GM12891 (cell line): ENCODE measurements at regions not wholly inside any gene's neighbourhood (a gene's known extent, or its start where the extent isn't known, plus 50 kb on each side); places are given as distances from the start of the nearest gene placed in this dataset.

ENCODE experiments used
- DNase-seq: peaks from one replicate; pipeline ENCODE4 v3.0.0; 2011; ENCODE audit warnings: low spot score; ENCODE audit not compliant: insufficient read length
- FAIRE-seq: peaks from 2 replicates; lab custom pipeline; 2011; peaks lifted over from hg19 to GRCh38; lab: Jason Lieb, UNC
- PAX5 ChIP-seq: IDR thresholded peaks from 2 replicates; pipeline ENCODE4 v1.6.1; 2011; ENCODE audit warnings: low read length, moderate library complexity, mild to moderate bottlenecking; ENCODE audit not compliant: insufficient read depth, severe bottlenecking
- POLR2A ChIP-seq: IDR thresholded peaks from 2 replicates; pipeline ENCODE4 v1.6.1; 2011; ENCODE audit warnings: low read depth, low read length, control low read depth
- POLR2AphosphoS5 ChIP-seq: IDR thresholded peaks from 2 replicates; pipeline ENCODE4 v1.6.1; 2011; ENCODE audit warnings: low read depth, low read length, control low read depth
- POU2F2 ChIP-seq: IDR thresholded peaks from 2 replicates; pipeline ENCODE4 v1.6.1; 2011; ENCODE audit warnings: low read depth, mild to moderate bottlenecking, control low read depth, low read length, moderate library complexity
- SPI1 ChIP-seq: IDR thresholded peaks from 2 replicates; pipeline ENCODE4 v1.6.1; 2011; ENCODE audit warnings: low read depth, low read length, control low read depth
- TAF1 ChIP-seq: IDR thresholded peaks from 2 replicates; pipeline ENCODE4 v1.6.1; 2011; ENCODE audit warnings: low read depth, low read length, control low read depth

DNA sequence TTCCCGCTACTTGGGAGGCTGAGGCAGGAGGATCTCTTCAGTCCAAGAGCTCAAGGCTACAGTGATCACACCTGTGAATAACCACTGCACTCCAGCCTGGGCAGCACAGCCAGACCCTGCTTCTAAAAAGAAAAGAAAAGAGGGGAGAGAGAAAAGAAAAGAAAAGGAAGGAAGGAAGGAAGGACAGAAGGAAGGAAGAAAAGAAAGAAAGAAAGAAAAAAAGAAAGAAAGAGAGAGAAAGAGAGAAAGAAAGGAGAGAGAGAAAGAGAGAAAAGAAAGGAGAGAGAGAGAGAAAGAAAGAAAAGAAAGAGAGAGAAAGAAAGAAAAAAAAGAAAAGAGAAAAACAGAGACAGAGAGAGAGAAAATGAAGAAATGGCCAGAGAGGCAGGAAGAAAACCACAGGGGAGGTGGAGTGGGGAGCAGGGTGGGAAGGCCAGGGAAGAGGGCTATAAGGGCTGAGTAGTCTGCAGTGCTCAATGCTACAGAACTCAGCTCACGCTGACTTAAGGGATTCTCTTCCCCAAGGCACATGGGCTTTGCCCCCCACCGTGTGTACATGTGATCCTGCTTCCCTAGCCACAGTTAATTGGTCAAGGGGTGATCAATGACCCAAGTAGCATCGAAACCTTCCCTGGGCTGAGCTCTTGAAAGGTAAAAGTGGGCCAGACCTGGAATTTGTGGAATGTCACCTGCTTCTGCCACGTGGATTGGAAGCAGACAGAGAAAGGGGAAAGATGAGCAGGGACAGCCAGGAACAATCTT, 90.4 kb upstream of the TMCC3 start:
- FAIRE-seq (peak; percentile 35), DNase-seq (no peak)
- TF ChIP-seq PAX5 (no peak), SPI1 (no peak), POLR2A (no peak), TAF1 (no peak)

DNA sequence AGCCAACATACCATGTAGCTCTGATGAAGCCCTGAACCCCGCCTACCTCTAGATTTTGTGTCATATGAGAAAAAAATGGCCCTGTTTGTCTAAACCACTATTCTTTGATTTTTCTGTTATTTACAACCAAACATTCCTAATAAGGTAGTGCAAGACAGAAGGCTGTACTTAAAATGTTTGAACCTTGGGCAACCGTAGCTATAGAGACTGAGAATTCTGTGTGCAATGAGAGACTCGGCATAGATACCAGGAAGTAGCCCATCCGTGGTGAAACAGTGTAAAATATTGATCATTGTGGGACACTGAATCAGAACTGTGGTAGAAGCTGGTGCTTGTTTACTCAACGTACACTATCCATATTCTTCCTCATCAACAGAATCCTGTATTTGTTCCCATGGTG, 86.5 kb upstream of the TMCC3 start:
- DNase-seq (no peak), FAIRE-seq (peak; percentile 62)
- TF ChIP-seq PAX5 (no peak), POLR2AphosphoS5 (no peak)

DNA sequence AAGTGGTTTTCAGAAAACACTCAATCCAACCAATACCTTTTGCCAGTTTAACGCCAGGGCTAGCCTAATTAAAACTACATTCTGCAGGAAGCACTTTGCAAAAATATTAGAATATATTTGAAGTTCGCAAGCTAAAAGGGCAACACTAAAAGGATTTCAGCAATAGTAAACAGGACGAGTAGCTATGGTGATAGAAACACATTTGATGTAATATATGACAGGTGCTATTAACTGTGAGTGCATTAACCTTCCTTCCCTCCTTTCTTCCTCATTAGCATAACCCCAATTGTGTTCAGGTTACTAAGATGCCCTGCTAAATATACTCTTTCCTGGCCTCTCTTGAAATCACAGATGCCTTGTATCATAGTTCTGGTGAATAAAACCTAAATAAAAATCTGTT, 85.6 kb upstream of the TMCC3 start:
- FAIRE-seq (no peak), DNase-seq (no peak)
- no peak for TF ChIP-seq TAF1
- no peak for TF ChIP-seq SPI1
- TF ChIP-seq POLR2AphosphoS5, result no peak
- TF ChIP-seq POLR2A, result no peak
- no peak for TF ChIP-seq PAX5
- no peak for TF ChIP-seq POU2F2

DNA sequence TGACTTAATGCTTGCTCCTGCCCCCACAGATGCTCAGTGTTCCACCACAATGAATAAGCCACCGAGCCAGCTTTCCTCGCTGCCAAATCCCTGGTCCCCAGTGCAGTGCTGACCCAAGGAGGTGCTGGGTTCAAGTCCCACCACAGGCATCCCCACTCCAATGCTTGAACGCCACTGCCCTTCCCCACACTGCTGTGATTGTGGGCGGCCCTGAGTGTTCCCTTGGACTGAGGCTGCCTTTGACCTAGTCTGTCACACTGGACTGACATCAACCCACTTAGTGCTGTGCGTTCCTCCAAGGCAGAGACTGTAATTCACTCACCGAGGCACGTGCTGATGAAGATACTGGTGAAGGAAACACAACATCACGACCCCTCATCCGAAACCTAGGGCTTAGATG, 83.4 kb upstream of the TMCC3 start:
- DNase-seq (no peak), FAIRE-seq (no peak)
- TF ChIP-seq SPI1, result no peak
- no peak for TF ChIP-seq POU2F2
- TF ChIP-seq TAF1, result no peak
- TF ChIP-seq POLR2A, result no peak
- TF ChIP-seq POLR2AphosphoS5, result no peak
- no peak for TF ChIP-seq PAX5

DNA sequence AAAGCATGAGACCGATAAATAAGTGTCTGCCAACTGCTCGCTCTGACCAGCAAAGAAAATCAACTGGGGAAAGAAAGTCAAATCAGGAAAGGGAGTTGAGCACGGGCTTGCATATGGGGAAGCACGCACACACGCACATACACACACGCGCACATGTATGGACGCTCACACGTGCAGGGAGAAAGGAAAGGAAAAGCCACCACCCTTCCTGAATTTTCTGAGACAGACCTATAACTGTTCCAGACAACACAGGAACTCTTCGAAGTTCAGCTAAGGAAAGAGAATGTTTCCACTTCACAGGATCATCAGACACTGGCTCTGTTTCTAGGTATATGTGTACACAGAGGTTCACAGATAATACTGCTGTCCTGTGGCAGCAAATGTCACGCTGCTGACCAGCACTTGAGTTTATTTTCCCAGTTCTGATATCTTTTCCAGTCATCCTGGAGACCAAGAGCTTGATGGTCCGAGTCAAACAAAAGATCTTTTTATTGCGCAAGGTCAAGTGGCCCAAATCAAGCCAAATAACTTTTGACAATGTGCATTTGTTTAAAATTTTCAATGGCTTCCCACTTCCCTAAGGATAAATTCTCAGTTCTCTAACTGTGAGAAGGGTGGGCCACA, 82.1 kb upstream of the TMCC3 start:
- no peak for FAIRE-seq
- no peak for DNase-seq

DNA sequence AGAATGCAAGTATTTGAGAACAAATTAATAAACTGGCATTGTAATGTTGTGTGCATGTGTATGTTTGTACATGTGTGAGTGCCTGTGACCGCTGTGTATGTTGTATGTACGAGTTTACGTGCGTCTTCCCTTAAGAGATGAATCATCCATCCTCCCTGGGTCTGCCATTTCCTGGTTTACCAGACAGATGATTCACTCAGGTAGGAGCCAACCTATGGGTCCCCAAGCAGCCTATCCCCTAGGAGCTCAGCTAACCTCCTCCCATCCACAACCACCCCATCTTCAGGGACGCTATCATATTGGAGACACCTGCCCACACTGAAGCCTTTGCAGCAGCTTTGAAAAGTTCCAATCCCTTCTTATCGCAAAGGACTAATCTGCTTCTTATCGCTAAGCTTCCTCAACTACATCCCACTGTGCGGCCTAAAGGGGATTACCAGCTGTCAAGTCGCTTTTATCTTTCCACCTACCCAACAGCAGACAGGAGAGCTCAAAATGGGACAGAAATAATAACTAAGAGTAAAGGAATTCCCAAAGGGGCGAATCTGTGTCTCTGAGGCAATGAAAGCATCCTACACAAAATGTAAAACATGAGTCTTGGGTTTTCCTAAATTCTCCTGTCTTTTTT, 81.5 kb upstream of the TMCC3 start:
- DNase-seq (no peak), FAIRE-seq (no peak)
- TF ChIP-seq POU2F2, result no peak
- no peak for TF ChIP-seq SPI1
- TF ChIP-seq PAX5, result no peak
- no peak for TF ChIP-seq TAF1
- TF ChIP-seq POLR2A, result no peak
- no peak for TF ChIP-seq POLR2AphosphoS5

More for the DNA sequence above, 82.1 kb upstream of the TMCC3 start:
- no peak for TF ChIP-seq SPI1
- no peak for TF ChIP-seq POU2F2
- TF ChIP-seq POLR2A, result no peak
- TF ChIP-seq PAX5, result no peak
- TF ChIP-seq POLR2AphosphoS5, result no peak
- no peak for TF ChIP-seq TAF1

DNA sequence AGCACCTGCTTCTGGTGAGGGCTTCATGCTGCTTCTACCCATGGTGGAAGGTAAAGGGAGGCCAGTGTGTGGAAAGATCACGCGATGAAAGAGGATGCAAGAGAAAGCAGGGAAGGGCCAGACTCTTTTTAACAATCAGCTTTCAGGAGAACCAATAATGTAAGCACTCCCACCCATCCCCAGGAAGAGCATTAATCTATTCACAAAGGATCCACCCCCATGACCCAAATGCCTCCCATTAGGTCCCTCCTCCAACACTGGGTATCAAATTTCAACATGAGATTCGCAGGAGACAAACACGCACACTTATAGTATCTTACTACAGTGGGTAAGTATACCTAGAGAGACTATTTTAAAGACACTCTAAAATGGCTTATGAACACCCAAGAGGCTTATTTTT, 80.5 kb upstream of the TMCC3 start:
- TF ChIP-seq POU2F2 (no peak), TAF1 (no peak), POLR2AphosphoS5 (no peak), POLR2A (no peak), SPI1 (no peak), PAX5 (no peak)
- FAIRE-seq (no peak), DNase-seq (no peak)

DNA sequence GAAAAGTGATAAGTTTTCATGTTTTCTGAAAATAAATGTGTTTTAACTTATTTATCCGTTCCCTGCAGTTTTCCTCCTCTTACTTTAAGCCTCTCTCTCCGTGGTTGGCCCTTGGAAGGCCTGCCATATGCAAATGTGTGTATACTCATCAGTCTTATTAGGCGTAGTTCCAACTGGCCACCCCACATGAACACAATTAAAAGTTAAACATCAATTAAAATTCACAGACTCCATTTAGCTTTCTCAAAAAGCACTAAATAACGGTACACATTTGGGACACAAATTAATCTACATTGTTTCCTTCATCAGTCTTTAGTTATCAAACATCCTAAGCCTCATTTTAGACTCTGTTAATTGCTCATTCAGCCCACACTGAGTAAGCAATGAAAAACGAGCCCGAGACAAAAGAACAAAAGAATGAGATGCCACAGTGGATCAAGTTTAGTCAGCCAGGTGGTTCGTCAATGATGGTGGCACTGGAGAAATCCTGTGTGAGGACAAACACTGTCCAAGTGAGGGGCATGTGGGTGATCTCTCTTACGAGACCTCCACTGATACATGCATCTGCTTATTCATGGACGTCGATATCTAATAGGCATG, 76.0 kb upstream of the TMCC3 start:
- FAIRE-seq, result peak; percentile 38
- TF ChIP-seq POU2F2 (no peak), PAX5 (no peak), TAF1 (no peak), POLR2AphosphoS5 (no peak), SPI1 (no peak), POLR2A (no peak)
- DNase-seq, result no peak

DNA sequence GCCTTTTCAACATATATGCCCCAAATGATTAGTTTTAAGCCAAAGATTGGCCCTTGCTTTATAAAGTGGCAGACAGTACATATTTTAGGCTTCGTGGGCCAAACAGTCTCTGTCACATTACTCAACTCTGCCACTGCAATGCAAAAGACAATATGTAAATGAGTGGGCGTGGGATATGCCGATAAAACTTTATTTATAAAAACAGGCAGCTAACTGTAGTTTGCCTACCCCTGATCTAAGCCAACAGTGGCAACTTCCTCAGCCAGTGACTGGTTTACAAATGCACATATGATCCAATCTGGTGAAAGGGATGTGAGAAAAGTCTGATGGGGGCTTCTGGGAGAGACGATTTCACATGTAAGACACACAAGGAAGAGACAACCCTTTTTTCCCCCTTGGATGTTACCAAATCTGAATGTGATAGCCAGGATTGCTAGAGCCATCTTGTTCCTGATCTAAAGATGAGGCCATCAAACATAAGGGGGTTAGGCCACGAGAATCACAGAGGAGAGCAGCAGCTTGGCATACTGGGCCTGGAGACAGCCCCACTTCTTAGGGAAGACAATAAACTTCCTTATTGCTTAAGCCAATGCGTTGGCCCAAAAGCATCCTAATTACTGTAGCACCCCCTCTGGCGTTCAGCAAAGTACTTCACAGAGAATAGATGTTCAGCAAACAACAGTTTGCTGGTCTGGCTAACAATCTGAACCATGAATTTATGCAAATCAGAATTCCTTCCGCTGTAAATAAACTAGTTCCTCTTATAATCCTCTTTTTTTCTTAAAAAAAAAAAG, 75.2 kb upstream of the TMCC3 start:
- no peak for TF ChIP-seq POLR2A
- no peak for TF ChIP-seq POLR2AphosphoS5
- no peak for TF ChIP-seq TAF1
- TF ChIP-seq PAX5, result no peak
- TF ChIP-seq SPI1, result no peak
- TF ChIP-seq POU2F2, result no peak
- FAIRE-seq (peak; percentile 47), DNase-seq (no peak)
